OCI-LY3 (cell line): ENCODE measurements at regions not wholly inside any gene's neighbourhood (a gene's known extent, or its start where the extent isn't known, plus 50 kb on each side); places are given as distances from the start of the nearest gene placed in this dataset.
"Not testable (repeated sequence)": the region's sequence is repeated elsewhere in the genome, so short reads cannot be mapped to it uniquely, and the experiment has no call there.

Experiments
- CTCF ChIP-seq: fragments of 200-600, 300-600 bp; sonication (generic); IDR thresholded peaks from 2 replicates; pipeline ENCODE4 v1.5.1; 2014; ENCODE audit warnings: antibody characterized with exemption, low read length, low read depth
- EZH2phosphoT487 ChIP-seq: fragments of 200-600 bp; shearing (Covaris generic); IDR thresholded peaks from 2 replicates; pipeline ENCODE4 v1.6.1; 2018; ENCODE audit warnings: antibody characterized with exemption, mixed run types, low read depth

DNA sequence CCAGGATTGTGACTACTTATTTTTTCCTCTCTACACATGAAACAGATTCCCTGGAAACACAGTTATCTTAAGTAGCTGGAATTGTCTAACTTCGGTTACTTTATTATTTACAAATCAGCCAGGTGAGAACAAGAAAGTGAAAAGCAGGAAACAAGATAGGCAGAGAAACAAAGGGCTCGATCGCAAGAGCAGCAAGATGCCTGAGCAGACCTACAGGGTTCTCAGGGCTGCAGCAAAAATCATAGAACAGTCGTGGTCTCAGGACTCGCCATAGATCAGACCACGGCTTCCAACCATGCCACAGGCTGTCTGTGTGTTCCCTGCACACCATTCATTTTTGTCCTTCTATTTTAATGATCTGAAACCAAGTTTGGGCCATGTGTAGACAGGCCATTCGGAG is 186.2 kb upstream of the NOTCH2NLA start:
- not testable (repeated sequence) for TF ChIP-seq CTCF, EZH2phosphoT487
